Breast epithelium (tissue), 3 donors: ENCODE measurements at regions not wholly inside any gene's neighbourhood (a gene's known extent, or its start where the extent isn't known, plus 50 kb on each side); places are given as distances from the start of the nearest gene placed in this dataset.

Experiments
- POLR2A ChIP-seq: fragments of 450-650 bp; IDR thresholded peaks from one replicate; pipeline ENCODE4 v1.6.1; 2016; ENCODE audit warnings: antibody characterized with exemption, mild to moderate bottlenecking, moderate library complexity
- POLR2AphosphoS5 ChIP-seq, 3 donors: sonication (generic); formaldehyde crosslinking; IDR thresholded peaks; one replicate each; pipeline ENCODE4 v1.6.1; 2017; ENCODE audit warnings: antibody characterized with exemption in 3 of 3
- TF ChIP-seq, protein P1 (sequence below), 3 donors: fragments of 450-650 bp; IDR thresholded peaks; one replicate each; pipeline ENCODE4 v1.5.1; 2016 to 2017; ENCODE audit warnings: antibody characterized with exemption in 3 of 3, mild to moderate bottlenecking in 3 of 3, moderate library complexity in 3 of 3

DNA sequence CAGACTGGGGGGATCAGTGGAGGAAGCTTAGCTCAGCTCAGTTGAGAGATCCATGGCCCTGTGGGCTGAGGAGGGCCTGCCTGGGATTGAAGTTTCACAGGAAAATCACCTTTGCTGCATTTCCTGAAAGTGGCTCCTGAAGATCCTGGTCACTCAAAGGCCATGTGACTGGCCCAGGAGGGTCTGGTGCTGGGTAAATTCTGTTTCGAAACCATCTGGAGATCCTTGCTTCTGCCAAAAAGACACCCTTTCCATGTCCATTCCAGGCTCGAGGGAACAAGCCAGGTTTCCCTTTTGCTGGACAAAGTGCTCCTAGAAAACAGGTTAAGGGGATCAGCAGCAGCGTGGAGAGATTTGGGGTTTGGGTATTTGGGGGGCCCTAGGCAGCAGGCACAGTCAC lies 293.3 kb downstream of the ZNF536 start:
- TF ChIP-seq, protein P1, sequence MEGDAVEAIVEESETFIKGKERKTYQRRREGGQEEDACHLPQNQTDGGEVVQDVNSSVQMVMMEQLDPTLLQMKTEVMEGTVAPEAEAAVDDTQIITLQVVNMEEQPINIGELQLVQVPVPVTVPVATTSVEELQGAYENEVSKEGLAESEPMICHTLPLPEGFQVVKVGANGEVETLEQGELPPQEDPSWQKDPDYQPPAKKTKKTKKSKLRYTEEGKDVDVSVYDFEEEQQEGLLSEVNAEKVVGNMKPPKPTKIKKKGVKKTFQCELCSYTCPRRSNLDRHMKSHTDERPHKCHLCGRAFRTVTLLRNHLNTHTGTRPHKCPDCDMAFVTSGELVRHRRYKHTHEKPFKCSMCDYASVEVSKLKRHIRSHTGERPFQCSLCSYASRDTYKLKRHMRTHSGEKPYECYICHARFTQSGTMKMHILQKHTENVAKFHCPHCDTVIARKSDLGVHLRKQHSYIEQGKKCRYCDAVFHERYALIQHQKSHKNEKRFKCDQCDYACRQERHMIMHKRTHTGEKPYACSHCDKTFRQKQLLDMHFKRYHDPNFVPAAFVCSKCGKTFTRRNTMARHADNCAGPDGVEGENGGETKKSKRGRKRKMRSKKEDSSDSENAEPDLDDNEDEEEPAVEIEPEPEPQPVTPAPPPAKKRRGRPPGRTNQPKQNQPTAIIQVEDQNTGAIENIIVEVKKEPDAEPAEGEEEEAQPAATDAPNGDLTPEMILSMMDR (IDR thresholded peaks at IDR 0.05), result no peak
- TF ChIP-seq POLR2A, result no peak
- no peak for TF ChIP-seq POLR2AphosphoS5 (IDR thresholded peaks at IDR 0.05)
